HepG2 (cell line): ENCODE measurements at regions not wholly inside any gene's neighbourhood (a gene's known extent, or its start where the extent isn't known, plus 50 kb on each side); places are given as distances from the start of the nearest gene placed in this dataset.

Experiments
- ATAC-seq: fragments of 200-7000 bp; cut with Tn5 transposase; 3 replicates; pipeline ENCODE4 v1.9.1; 2020; ENCODE audit warnings: mild to moderate bottlenecking, moderate library complexity
- BruUV-seq: library from RNA; stranded (reverse); fragments of 400-500 nt; replicated peaks from 2 replicates; lab custom pipeline; 2021; lab: Mats Ljungman, UMichigan
- CTCF ChIA-PET: fragments of 300-600 bp; formaldehyde crosslinking; extraction: SDS; loops from one replicate; lab custom pipeline; 2021; ENCODE audit warnings: low total read pairs, inconsistent platforms, low intra/inter-chr PET ratio; lab: Yijun Ruan, JAX
- POLR2A ChIA-PET: fragments of 350-600 bp; sonication (Branson Sonifier 250); formaldehyde crosslinking; loops from one replicate; lab custom pipeline; 2020; ENCODE audit warnings: antibody characterized with exemption, inconsistent platforms; lab: Yijun Ruan, JAX
- DNase-seq: peaks from one replicate; pipeline ENCODE4 v3.0.0-alpha.2; 2015; ENCODE audit warnings: low spot score
- FAIRE-seq: peaks from 3 replicates; lab custom pipeline; 2011; peaks lifted over from hg19 to GRCh38; lab: Jason Lieb, UNC
- H2AFZ ChIP-seq: one replicate; pipeline ENCODE4 v1.6.1; 2011; ENCODE audit warnings: low read length, inconsistent platforms
- H3K27ac ChIP-seq: fragments of 300-600 bp; 3 replicates; pipeline ENCODE4 v1.8.0; 2011; ENCODE audit warnings: mixed run types, mild to moderate bottlenecking, mixed read lengths, low read length, inconsistent platforms; ENCODE audit not compliant: insufficient read depth; ENCODE audit errors: extremely low read length
- H3K27me3 ChIP-seq, 2 experiments: fragments of 200-600 bp in 1 of 2; 2 replicates in 1 of 2; 3 replicates in 1 of 2; pipeline versions ENCODE4 v1.6.0 to v1.8.0; 2011; ENCODE audit warnings: low read length in 2 of 2, mild to moderate bottlenecking in 2 of 2, moderate library complexity in 2 of 2, inconsistent platforms in 1 of 2; ENCODE audit not compliant: insufficient read depth in 2 of 2, control insufficient read depth in 1 of 2
- H3K36me3 ChIP-seq, 2 experiments: fragments of 200-600 bp in 1 of 2; replicated peaks in 1 of 2; 2 replicates in 1 of 2; 3 replicates in 1 of 2; pipeline versions ENCODE4 v1.5.1 to v1.8.0; 2011; ENCODE audit warnings: low read length in 2 of 2, inconsistent platforms in 1 of 2; ENCODE audit not compliant: insufficient read depth in 2 of 2, control insufficient read depth in 1 of 2
- H3K4me1 ChIP-seq: 2 replicates; pipeline ENCODE4 v1.5.1; 2012; ENCODE audit warnings: low read length, inconsistent platforms; ENCODE audit not compliant: insufficient read depth
- H3K4me2 ChIP-seq: 2 replicates; pipeline ENCODE4 v1.6.0; 2011; ENCODE audit warnings: low read depth, low read length, inconsistent platforms
- H3K4me3 ChIP-seq, 3 experiments: fragments of 200-600 bp in 1 of 3; sonication (generic), shearing (Covaris generic) in 1 of 3; replicated peaks in 1 of 3; 2 replicates each; pipeline ENCODE4 v1.5.1; 2011 to 2016; ENCODE audit warnings: low read length in 3 of 3, inconsistent platforms in 2 of 3, low read depth in 2 of 3, mild to moderate bottlenecking in 2 of 3, control low read depth in 1 of 3, mixed read lengths in 1 of 3; ENCODE audit not compliant: insufficient read depth in 1 of 3
- H3K79me2 ChIP-seq: one replicate; pipeline ENCODE4 v1.6.1; 2011; ENCODE audit warnings: low read length, inconsistent platforms; ENCODE audit not compliant: insufficient read depth
- H3K9ac ChIP-seq: 2 replicates; pipeline ENCODE4 v1.6.0; 2011; ENCODE audit warnings: mild to moderate bottlenecking, low read depth, low read length, inconsistent platforms; ENCODE audit not compliant: insufficient read depth
- H3K9me3 ChIP-seq: 2 replicates; pipeline ENCODE4 v1.5.1; 2012; ENCODE audit warnings: mild to moderate bottlenecking, low read length
- H4K20me1 ChIP-seq: 2 replicates; pipeline ENCODE4 v1.6.0; 2011; ENCODE audit warnings: inconsistent platforms, mild to moderate bottlenecking, low read length, moderate library complexity; ENCODE audit not compliant: insufficient read depth
- CENPT ChIP-seq: sonication (generic); formaldehyde crosslinking; IDR thresholded peaks from 2 replicates; pipeline ENCODE4 v1.8.0; 2022; ENCODE audit warnings: low read depth, mild to moderate bottlenecking, moderate library complexity, missing genetic modification reagents
- EED ChIP-seq: sonication (generic); formaldehyde crosslinking; IDR thresholded peaks from 2 replicates; pipeline ENCODE4 v1.5.0; 2020; ENCODE audit warnings: mild to moderate bottlenecking, missing genetic modification reagents
- HNF4G ChIP-seq, 2 experiments: sonication (generic) in 1 of 2; formaldehyde crosslinking in 1 of 2; IDR thresholded peaks; 2 replicates each; pipeline versions ENCODE4 v1.4.0 to v1.6.1; 2011 to 2020; ENCODE audit warnings: borderline replicate concordance in 2 of 2, low read depth in 2 of 2, mild to moderate bottlenecking in 2 of 2, low read length in 1 of 2, missing genetic modification reagents in 1 of 2, moderate library complexity in 1 of 2
- NCOA2 ChIP-seq: sonication (generic); formaldehyde crosslinking; IDR thresholded peaks from 2 replicates; pipeline ENCODE4 v1.8.0; 2022; ENCODE audit warnings: inconsistent platforms
- THAP11 ChIP-seq: IDR thresholded peaks from 2 replicates; pipeline ENCODE4 v1.6.1; 2016; ENCODE audit warnings: missing biosample characterization, missing genetic modification reagents
- ZNF138 ChIP-seq: sonication (generic); formaldehyde crosslinking; IDR thresholded peaks from 2 replicates; pipeline ENCODE4 v1.5.0; 2020; ENCODE audit warnings: mild to moderate bottlenecking, low read depth, missing genetic modification reagents
- ZNF33B ChIP-seq: sonication (generic); formaldehyde crosslinking; IDR thresholded peaks from 2 replicates; pipeline ENCODE4 v1.5.1; 2020; ENCODE audit warnings: mild to moderate bottlenecking, missing genetic modification reagents
- ZNF543 ChIP-seq: sonication (generic); formaldehyde crosslinking; IDR thresholded peaks from 2 replicates; pipeline ENCODE4 v1.4.0; 2020; ENCODE audit warnings: mild to moderate bottlenecking, missing genetic modification reagents
- ZNF768 ChIP-seq: sonication (generic); formaldehyde crosslinking; IDR thresholded peaks from 2 replicates; pipeline ENCODE4 v1.4.0; 2020; ENCODE audit warnings: missing genetic modification reagents
- ZNF816 ChIP-seq: sonication (generic); formaldehyde crosslinking; IDR thresholded peaks from 2 replicates; pipeline ENCODE4 v1.8.0; 2022; ENCODE audit warnings: missing genetic modification reagents, mild to moderate bottlenecking, borderline replicate concordance
- ZSCAN21 ChIP-seq: sonication (generic); formaldehyde crosslinking; IDR thresholded peaks from 2 replicates; pipeline ENCODE4 v1.8.0; 2022; ENCODE audit warnings: mild to moderate bottlenecking, missing genetic modification reagents, moderate library complexity, borderline replicate concordance
- WGBS: methylation state at CpG from one replicate; pipeline ENCODE4 v1.1.6; 2017; ENCODE audit warnings: low lambda C conversion rate; 5-methylcytosine and 5-hydroxymethylcytosine counted together
- in situ Hi-C: cut with HindIII; loops from 2 replicates; pipeline ENCODE4 v1.10.0; 2017; ENCODE audit warnings: low pct_unique_long_range_greater_than_20kb; ENCODE audit not compliant: extremely low pct_ligation_motif_present
- intact Hi-C: fragments of 100-400 bp; cut with micrococcal nuclease; formaldehyde crosslinking; loops from one replicate; pipeline ENCODE4 v1.10.0; 2022; ENCODE audit not compliant: unreplicated experiment
- TF ChIP-seq, protein P1 (sequence below): sonication (generic); formaldehyde crosslinking; IDR thresholded peaks from 2 replicates; pipeline ENCODE4 v1.5.0; 2020; ENCODE audit warnings: missing genetic modification reagents
- TF ChIP-seq, protein P2 (sequence below): sonication (generic); formaldehyde crosslinking; IDR thresholded peaks from 2 replicates; pipeline ENCODE4 v1.5.1; 2020; ENCODE audit warnings: missing genetic modification reagents, mild to moderate bottlenecking, borderline replicate concordance
- TF ChIP-seq, protein P3 (sequence below): sonication (generic); formaldehyde crosslinking; IDR thresholded peaks from 2 replicates; pipeline ENCODE4 v1.5.1; 2020; ENCODE audit warnings: missing genetic modification reagents, mild to moderate bottlenecking, borderline replicate concordance
- TF ChIP-seq, protein P4 (sequence below): IDR thresholded peaks from 2 replicates; pipeline ENCODE4 v1.6.1; 2016; ENCODE audit warnings: control low read depth
- TF ChIP-seq, protein P5 (sequence below): sonication (generic); formaldehyde crosslinking; IDR thresholded peaks from 2 replicates; pipeline ENCODE4 v1.5.1; 2020; ENCODE audit warnings: missing genetic modification reagents, mild to moderate bottlenecking, borderline replicate concordance
- TF ChIP-seq, protein P6 (sequence below): sonication (generic); formaldehyde crosslinking; conservative IDR thresholded peaks from 2 replicates; pipeline ENCODE4 v1.5.0; 2020; ENCODE audit warnings: missing genetic modification reagents

DNA sequence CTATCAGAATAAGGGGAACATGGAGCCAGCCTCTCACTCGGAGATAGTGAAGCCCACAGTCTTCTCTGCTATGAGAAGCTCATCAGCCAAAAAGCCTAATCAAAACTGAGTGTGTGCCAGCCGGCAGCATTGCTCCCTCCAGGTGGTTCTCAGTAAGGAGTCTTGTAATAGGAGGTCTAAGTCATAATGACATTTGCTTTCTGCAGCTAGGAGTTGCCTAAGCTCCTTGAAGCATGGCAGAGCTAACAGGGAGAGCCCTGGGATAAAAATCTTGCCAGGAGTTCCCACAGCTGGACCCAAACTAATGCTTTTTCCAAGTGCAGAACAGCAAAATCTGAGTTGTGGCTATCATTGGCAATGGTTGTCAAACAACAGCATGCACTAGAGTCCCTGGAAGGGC is 245.2 kb downstream of the SPATA18 start:
- POLR2A ChIA-PET, result no interaction called here
- Histone ChIP-seq H3K4me2 (no peak overlapping the region), H4K20me1 (no peaks in the 10 kb centered on the region), H2AFZ (no peak overlapping the region), H3K4me3 (no peak overlapping the region), H3K27me3 (no peaks in the 10 kb centered on the region), H3K9ac (no peak overlapping the region), H3K79me2 (no peaks in the 10 kb centered on the region), H3K9me3 (no peaks in the 10 kb centered on the region), H3K36me3 (no peaks in the 10 kb centered on the region), H3K4me1 (no peaks in the 10 kb centered on the region), H3K27ac (no peak overlapping the region)
- no peak for FAIRE-seq
- 7% methylated on average over 2 of the region's 2 CpGs for WGBS
- intact Hi-C loops (no loop called here), in situ Hi-C loops (no loop called here)
- BruUV-seq, result no TSS peak
- DNase-seq, result no peak
- CTCF ChIA-PET, result no interaction called here
- ATAC-seq, result no peak
- TF ChIP-seq HNF4G (IDR thresholded peaks at IDR 0.05; ENCODE audit: borderline replicate concordance, low read depth, low read length) (no peak), HNF4G (CRISPR knock-in tag; IDR thresholded peaks at IDR 0.05; ENCODE audit: borderline replicate concordance, low read depth) (no peak), EED (CRISPR knock-in tag) (no peak), THAP11 (CRISPR knock-in tag) (no peak), ZNF768 (CRISPR knock-in tag) (no peak), ZNF33B (CRISPR knock-in tag) (no peak), ZNF543 (CRISPR knock-in tag) (no peak), CENPT (CRISPR knock-in tag) (no peak), ZNF138 (CRISPR knock-in tag) (no peak), ZSCAN21 (CRISPR knock-in tag) (no peak), NCOA2 (CRISPR knock-in tag) (no peak), ZNF816 (CRISPR knock-in tag) (no peak)
- TF ChIP-seq, protein P1, sequence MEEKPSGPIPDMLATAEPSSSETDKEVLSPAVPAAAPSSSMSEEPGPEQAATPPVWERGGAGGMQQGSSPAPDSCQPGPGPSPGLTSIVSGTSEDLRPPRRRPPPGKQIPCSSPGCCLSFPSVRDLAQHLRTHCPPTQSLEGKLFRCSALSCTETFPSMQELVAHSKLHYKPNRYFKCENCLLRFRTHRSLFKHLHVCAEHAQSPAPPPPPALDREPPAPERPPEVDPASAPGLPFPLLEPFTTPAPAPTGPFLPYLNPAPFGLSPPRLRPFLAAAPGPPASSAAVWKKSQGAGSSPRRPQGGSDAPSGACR, result no peak
- TF ChIP-seq, protein P2, sequence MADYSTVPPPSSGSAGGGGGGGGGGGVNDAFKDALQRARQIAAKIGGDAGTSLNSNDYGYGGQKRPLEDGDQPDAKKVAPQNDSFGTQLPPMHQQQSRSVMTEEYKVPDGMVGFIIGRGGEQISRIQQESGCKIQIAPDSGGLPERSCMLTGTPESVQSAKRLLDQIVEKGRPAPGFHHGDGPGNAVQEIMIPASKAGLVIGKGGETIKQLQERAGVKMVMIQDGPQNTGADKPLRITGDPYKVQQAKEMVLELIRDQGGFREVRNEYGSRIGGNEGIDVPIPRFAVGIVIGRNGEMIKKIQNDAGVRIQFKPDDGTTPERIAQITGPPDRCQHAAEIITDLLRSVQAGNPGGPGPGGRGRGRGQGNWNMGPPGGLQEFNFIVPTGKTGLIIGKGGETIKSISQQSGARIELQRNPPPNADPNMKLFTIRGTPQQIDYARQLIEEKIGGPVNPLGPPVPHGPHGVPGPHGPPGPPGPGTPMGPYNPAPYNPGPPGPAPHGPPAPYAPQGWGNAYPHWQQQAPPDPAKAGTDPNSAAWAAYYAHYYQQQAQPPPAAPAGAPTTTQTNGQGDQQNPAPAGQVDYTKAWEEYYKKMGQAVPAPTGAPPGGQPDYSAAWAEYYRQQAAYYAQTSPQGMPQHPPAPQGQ, result no peak
- TF ChIP-seq, protein P3, sequence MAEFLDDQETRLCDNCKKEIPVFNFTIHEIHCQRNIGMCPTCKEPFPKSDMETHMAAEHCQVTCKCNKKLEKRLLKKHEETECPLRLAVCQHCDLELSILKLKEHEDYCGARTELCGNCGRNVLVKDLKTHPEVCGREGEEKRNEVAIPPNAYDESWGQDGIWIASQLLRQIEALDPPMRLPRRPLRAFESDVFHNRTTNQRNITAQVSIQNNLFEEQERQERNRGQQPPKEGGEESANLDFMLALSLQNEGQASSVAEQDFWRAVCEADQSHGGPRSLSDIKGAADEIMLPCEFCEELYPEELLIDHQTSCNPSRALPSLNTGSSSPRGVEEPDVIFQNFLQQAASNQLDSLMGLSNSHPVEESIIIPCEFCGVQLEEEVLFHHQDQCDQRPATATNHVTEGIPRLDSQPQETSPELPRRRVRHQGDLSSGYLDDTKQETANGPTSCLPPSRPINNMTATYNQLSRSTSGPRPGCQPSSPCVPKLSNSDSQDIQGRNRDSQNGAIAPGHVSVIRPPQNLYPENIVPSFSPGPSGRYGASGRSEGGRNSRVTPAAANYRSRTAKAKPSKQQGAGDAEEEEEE (CRISPR knock-in tag), result no peak
- TF ChIP-seq, protein P4, sequence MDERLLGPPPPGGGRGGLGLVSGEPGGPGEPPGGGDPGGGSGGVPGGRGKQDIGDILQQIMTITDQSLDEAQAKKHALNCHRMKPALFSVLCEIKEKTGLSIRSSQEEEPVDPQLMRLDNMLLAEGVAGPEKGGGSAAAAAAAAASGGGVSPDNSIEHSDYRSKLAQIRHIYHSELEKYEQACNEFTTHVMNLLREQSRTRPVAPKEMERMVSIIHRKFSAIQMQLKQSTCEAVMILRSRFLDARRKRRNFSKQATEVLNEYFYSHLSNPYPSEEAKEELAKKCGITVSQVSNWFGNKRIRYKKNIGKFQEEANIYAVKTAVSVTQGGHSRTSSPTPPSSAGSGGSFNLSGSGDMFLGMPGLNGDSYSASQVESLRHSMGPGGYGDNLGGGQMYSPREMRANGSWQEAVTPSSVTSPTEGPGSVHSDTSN (CRISPR knock-in tag), result no peak
- TF ChIP-seq, protein P5, sequence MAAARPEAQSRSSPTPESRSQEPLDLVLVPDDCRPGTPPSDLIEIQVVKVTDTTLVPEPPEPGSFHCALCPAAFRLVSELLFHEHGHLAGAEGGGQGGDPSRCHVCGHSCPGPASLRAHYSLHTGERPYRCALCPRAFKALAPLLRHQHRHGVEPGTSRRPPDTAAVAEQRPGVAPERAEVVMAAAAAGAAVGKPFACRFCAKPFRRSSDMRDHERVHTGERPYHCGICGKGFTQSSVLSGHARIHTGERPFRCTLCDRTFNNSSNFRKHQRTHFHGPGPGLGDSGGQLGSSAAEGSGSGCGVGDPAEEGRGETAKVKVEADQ (CRISPR knock-in tag), result no peak
- TF ChIP-seq, protein P6, sequence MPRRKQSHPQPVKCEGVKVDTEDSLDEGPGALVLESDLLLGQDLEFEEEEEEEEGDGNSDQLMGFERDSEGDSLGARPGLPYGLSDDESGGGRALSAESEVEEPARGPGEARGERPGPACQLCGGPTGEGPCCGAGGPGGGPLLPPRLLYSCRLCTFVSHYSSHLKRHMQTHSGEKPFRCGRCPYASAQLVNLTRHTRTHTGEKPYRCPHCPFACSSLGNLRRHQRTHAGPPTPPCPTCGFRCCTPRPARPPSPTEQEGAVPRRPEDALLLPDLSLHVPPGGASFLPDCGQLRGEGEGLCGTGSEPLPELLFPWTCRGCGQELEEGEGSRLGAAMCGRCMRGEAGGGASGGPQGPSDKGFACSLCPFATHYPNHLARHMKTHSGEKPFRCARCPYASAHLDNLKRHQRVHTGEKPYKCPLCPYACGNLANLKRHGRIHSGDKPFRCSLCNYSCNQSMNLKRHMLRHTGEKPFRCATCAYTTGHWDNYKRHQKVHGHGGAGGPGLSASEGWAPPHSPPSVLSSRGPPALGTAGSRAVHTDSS (CRISPR knock-in tag), result no peak
